ENCODE measurements at regions not wholly inside any gene's neighbourhood (a gene's known extent, or its start where the extent isn't known, plus 50 kb on each side); places are given as distances from the start of the nearest gene placed in this dataset.

DNA sequence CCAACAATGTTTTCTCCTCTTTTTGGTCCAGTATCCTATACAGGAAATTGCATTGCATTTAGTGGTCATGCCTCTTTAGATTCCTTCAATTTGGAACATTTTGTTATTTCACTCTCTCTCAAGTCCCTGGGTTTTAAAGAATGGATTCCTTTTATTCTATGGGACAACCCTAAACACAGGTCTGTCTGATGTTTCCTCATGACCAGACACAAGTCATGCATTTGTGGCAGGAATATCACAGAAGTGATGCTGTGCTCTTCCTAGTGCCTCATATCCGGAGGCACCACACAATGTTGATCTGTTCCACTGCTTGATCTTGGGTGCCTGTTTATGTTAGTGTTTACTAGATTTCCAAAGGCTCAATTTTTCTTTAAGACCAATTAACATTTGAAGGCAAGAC lies 69.7 kb upstream of the H2AZ1 start:
- TF ChIP-seq EZH2 (IDR thresholded peaks at IDR 0.05; ENCODE audit: low read depth, unreplicated experiment) (no peak), EZH2phosphoT487 (IDR thresholded peaks at IDR 0.05; ENCODE audit: unreplicated experiment) (no peak), JUNB (IDR thresholded peaks at IDR 0.05; ENCODE audit: unreplicated experiment) (no peak), STAT1 (IDR thresholded peaks at IDR 0.05; ENCODE audit: unreplicated experiment) (no peak), POLR2AphosphoS5 (IDR thresholded peaks at IDR 0.05; ENCODE audit: low read depth) (no peak), ZNF462 (CRISPR knock-in tag; IDR thresholded peaks at IDR 0.05) (no peak), ZNF114 (CRISPR knock-in tag; IDR thresholded peaks at IDR 0.05) (no peak), NANOG (IDR thresholded peaks at IDR 0.05; ENCODE audit: borderline replicate concordance) (no peak), ZNF331 (CRISPR knock-in tag; IDR thresholded peaks at IDR 0.05; ENCODE audit: low read depth) (no peak), CREB1 (CRISPR knock-in tag; IDR thresholded peaks at IDR 0.05; ENCODE audit: low read depth) (no peak)
- TF ChIP-seq, protein P1, sequence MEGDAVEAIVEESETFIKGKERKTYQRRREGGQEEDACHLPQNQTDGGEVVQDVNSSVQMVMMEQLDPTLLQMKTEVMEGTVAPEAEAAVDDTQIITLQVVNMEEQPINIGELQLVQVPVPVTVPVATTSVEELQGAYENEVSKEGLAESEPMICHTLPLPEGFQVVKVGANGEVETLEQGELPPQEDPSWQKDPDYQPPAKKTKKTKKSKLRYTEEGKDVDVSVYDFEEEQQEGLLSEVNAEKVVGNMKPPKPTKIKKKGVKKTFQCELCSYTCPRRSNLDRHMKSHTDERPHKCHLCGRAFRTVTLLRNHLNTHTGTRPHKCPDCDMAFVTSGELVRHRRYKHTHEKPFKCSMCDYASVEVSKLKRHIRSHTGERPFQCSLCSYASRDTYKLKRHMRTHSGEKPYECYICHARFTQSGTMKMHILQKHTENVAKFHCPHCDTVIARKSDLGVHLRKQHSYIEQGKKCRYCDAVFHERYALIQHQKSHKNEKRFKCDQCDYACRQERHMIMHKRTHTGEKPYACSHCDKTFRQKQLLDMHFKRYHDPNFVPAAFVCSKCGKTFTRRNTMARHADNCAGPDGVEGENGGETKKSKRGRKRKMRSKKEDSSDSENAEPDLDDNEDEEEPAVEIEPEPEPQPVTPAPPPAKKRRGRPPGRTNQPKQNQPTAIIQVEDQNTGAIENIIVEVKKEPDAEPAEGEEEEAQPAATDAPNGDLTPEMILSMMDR (conservative IDR thresholded peaks at IDR 0.05; ENCODE audit: low read depth in 2 of 2) = no peak
- TF ChIP-seq, protein P2, sequence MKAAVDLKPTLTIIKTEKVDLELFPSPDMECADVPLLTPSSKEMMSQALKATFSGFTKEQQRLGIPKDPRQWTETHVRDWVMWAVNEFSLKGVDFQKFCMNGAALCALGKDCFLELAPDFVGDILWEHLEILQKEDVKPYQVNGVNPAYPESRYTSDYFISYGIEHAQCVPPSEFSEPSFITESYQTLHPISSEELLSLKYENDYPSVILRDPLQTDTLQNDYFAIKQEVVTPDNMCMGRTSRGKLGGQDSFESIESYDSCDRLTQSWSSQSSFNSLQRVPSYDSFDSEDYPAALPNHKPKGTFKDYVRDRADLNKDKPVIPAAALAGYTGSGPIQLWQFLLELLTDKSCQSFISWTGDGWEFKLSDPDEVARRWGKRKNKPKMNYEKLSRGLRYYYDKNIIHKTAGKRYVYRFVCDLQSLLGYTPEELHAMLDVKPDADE (IDR thresholded peaks at IDR 0.05) = no peak
- TF ChIP-seq, protein P3, sequence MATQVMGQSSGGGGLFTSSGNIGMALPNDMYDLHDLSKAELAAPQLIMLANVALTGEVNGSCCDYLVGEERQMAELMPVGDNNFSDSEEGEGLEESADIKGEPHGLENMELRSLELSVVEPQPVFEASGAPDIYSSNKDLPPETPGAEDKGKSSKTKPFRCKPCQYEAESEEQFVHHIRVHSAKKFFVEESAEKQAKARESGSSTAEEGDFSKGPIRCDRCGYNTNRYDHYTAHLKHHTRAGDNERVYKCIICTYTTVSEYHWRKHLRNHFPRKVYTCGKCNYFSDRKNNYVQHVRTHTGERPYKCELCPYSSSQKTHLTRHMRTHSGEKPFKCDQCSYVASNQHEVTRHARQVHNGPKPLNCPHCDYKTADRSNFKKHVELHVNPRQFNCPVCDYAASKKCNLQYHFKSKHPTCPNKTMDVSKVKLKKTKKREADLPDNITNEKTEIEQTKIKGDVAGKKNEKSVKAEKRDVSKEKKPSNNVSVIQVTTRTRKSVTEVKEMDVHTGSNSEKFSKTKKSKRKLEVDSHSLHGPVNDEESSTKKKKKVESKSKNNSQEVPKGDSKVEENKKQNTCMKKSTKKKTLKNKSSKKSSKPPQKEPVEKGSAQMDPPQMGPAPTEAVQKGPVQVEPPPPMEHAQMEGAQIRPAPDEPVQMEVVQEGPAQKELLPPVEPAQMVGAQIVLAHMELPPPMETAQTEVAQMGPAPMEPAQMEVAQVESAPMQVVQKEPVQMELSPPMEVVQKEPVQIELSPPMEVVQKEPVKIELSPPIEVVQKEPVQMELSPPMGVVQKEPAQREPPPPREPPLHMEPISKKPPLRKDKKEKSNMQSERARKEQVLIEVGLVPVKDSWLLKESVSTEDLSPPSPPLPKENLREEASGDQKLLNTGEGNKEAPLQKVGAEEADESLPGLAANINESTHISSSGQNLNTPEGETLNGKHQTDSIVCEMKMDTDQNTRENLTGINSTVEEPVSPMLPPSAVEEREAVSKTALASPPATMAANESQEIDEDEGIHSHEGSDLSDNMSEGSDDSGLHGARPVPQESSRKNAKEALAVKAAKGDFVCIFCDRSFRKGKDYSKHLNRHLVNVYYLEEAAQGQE (IDR thresholded peaks at IDR 0.05; ENCODE audit: unreplicated experiment) = no peak

Data from GM23338 (cell line).